ENCODE measurements at regions not wholly inside any gene's neighbourhood (a gene's known extent, or its start where the extent isn't known, plus 50 kb on each side); places are given as distances from the start of the nearest gene placed in this dataset.

- Histone ChIP-seq H3K36me3 (no peaks in the 10 kb centered on the region), H3K4me1 (no peaks in the 10 kb centered on the region), H3K9me3 (no peaks in the 10 kb centered on the region), H3K27ac (no peak overlapping the region), H3K27me3 (no peaks in the 10 kb centered on the region), H3K4me3 (no peak overlapping the region)
- no peak for DNase-seq
- TF ChIP-seq CTCF (IDR thresholded peaks at IDR 0.05) (no peak), POLR2A (IDR thresholded peaks at IDR 0.05) (no peak)
- intact Hi-C loops (cut with DNase I; ENCODE audit: low total_unique reads): no loop called here
These were observed 324.1 kb downstream of the TCERG1L start for GRCh38 chr10:130987401-130987800.

GRCh38 chr10:130989670-130990232, 321.8 kb downstream of the TCERG1L start:
- Histone ChIP-seq H3K9me3 (no peaks in the 10 kb centered on the region), H3K27ac (no peak overlapping the region), H3K4me3 (no peak overlapping the region), H3K27me3 (no peaks in the 10 kb centered on the region), H3K4me1 (no peaks in the 10 kb centered on the region), H3K36me3 (no peaks in the 10 kb centered on the region)
- intact Hi-C loops (cut with DNase I; ENCODE audit: low total_unique reads): no loop called here
- no peak for DNase-seq
- TF ChIP-seq CTCF (IDR thresholded peaks at IDR 0.05) (no peak), POLR2A (IDR thresholded peaks at IDR 0.05) (no peak)

- Histone ChIP-seq H3K36me3 (no peaks in the 10 kb centered on the region), H3K9me3 (no peaks in the 10 kb centered on the region), H3K27me3 (no peaks in the 10 kb centered on the region), H3K4me3 (no peak overlapping the region), H3K4me1 (no peaks in the 10 kb centered on the region), H3K27ac (no peak overlapping the region)
- intact Hi-C loops (cut with DNase I; ENCODE audit: low total_unique reads): no loop called here
- TF ChIP-seq CTCF (IDR thresholded peaks at IDR 0.05) (no peak), POLR2A (IDR thresholded peaks at IDR 0.05) (no peak)
- no peak for DNase-seq
These were observed 321.0 kb downstream of the TCERG1L start for GRCh38 chr10:130990486-130990885.

GRCh38 chr10:130992802-130993523, 318.6 kb downstream of the TCERG1L start:
- Histone ChIP-seq H3K27me3 (no peaks in the 10 kb centered on the region), H3K4me3 (no peak overlapping the region), H3K27ac (no peak overlapping the region), H3K4me1 (no peaks in the 10 kb centered on the region), H3K36me3 (no peaks in the 10 kb centered on the region), H3K9me3 (no peaks in the 10 kb centered on the region)
- no peak for TF ChIP-seq CTCF (IDR thresholded peaks at IDR 0.05)
- TF ChIP-seq POLR2A (IDR thresholded peaks at IDR 0.05): no peak
- intact Hi-C loops (cut with DNase I; ENCODE audit: low total_unique reads): no loop called here
- no peak for DNase-seq

- Histone ChIP-seq H3K27me3 (no peaks in the 10 kb centered on the region), H3K9me3 (no peaks in the 10 kb centered on the region), H3K4me3 (no peak overlapping the region), H3K36me3 (no peaks in the 10 kb centered on the region), H3K27ac (no peak overlapping the region), H3K4me1 (no peaks in the 10 kb centered on the region)
- intact Hi-C loops (cut with DNase I; ENCODE audit: low total_unique reads): no loop called here
- TF ChIP-seq CTCF (IDR thresholded peaks at IDR 0.05) (no peak), POLR2A (IDR thresholded peaks at IDR 0.05) (no peak)
- DNase-seq: no peak
These were observed 317.9 kb downstream of the TCERG1L start for GRCh38 chr10:130993612-130994011.
